ENCODE measurements at regions not wholly inside any gene's neighbourhood (a gene's known extent, or its start where the extent isn't known, plus 50 kb on each side); places are given as distances from the start of the nearest gene placed in this dataset.
"Not testable (repeated sequence)": the region's sequence is repeated elsewhere in the genome, so short reads cannot be mapped to it uniquely, and the experiment has no call there.

DNA sequence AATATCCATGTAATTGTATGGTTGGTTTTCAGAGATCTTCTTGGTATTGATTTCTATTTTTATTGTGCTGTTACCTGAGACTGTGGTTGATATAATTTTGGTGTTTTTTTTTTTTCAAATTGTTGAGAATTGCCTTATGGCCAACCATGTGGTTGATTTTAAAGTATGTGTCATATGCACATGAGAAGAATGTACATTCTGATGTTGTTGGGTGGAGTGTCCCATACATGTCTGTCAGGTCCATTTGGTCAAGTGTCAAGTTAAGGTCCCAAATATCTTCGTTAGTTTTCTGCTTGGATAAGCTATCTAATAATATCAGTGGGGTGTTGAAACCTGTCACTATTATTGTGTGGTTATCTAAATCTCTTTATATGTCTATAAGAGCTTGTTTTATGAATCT lies 160.0 kb upstream of the ITGA1 start:
- TF ChIP-seq, protein P1, sequence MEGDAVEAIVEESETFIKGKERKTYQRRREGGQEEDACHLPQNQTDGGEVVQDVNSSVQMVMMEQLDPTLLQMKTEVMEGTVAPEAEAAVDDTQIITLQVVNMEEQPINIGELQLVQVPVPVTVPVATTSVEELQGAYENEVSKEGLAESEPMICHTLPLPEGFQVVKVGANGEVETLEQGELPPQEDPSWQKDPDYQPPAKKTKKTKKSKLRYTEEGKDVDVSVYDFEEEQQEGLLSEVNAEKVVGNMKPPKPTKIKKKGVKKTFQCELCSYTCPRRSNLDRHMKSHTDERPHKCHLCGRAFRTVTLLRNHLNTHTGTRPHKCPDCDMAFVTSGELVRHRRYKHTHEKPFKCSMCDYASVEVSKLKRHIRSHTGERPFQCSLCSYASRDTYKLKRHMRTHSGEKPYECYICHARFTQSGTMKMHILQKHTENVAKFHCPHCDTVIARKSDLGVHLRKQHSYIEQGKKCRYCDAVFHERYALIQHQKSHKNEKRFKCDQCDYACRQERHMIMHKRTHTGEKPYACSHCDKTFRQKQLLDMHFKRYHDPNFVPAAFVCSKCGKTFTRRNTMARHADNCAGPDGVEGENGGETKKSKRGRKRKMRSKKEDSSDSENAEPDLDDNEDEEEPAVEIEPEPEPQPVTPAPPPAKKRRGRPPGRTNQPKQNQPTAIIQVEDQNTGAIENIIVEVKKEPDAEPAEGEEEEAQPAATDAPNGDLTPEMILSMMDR (conservative IDR thresholded peaks at IDR 0.05; ENCODE audit: low read depth, low read length) = no peak
- no peak for DNase-seq (ENCODE audit: low read depth)
- no peak overlapping the region for H3K4me3 ChIP-seq (ENCODE audit: low read depth, low read length)

DNA sequence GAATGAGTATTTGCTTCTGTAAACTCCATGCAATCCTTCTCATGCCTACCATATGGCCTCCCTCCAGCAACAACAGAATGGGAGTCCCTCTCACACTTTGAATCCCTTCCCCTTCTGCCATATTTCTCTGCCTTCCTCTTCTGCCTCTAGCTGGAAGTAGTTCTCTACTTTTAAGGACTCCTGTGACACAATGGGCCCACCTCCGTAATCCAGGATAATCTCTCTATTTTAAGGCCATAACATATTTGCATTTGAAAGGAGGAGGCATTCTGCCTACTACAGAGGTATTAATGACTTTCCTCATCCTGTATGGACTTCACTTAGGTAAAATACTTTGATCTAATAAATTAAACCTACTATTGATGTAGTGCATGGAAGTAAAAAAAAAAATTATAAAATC lies 155.4 kb upstream of the ITGA1 start:
- H3K4me3 ChIP-seq (ENCODE audit: low read depth, low read length) = no peak overlapping the region
- DNase-seq (ENCODE audit: low read depth) = no peak
- TF ChIP-seq, protein P1 (conservative IDR thresholded peaks at IDR 0.05; ENCODE audit: low read depth, low read length) = no peak

DNA sequence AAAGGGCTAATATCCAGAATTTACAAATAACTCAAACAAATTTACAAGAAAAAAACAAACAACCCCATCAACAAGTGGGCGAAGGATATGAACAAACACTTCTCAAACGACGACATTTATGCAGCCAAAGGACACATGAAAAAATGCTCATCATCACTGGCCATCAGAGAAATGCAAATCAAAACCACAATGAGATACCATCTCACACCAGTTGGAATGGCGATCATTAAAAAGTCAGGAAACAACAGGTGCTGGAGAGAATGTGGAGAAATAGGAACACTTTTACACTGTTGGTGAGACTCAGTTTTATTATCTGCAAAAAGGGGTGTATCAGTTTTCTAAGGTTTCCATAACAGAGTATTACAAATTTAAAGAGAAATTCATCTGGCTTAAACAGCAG lies 153.5 kb upstream of the ITGA1 start:
- H3K4me3 ChIP-seq (ENCODE audit: low read depth, low read length); DNase-seq (ENCODE audit: low read depth): not testable (repeated sequence)

DNA sequence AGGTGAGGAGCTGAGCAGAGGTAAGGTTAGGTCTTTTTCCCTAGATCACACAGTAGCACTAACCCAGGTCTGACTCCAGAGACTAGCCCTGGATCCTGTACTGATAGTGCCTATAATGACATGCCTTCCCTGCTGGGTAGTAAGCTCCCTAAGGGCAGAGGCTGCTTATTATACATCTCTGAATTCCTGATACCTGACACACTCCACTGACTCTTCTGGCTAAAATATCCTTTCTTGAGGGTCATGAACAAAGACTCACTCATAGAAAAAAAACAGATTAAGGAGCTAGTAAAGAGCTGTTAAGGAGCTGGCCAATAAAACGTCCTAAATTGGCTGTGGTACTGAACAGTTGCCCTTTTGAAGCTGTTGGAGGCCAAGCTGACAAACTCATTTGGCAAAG lies 149.0 kb upstream of the ITGA1 start:
- no peak for DNase-seq (ENCODE audit: low read depth)
- H3K4me3 ChIP-seq (ENCODE audit: low read depth, low read length) = no peak overlapping the region
- TF ChIP-seq, protein P1 (conservative IDR thresholded peaks at IDR 0.05; ENCODE audit: low read depth, low read length) = no peak

DNA sequence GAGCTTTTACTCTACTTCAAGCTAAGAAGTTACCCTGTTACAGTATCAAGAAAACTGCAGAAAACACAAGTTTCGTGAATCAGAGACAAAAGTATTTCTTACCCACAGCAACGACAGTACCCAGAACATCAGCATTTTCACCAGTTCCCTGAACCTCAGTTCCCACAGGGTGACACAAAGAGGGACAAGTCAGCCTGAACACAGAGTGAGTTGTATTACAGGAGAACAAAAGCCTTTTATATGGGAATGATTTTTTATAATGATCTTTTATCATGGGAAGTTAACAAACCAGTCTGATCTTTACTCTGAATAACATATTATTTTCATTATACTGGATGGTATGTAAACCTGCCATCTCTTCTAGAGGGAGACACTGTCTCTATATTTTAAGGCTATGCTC lies 139.0 kb upstream of the ITGA1 start:
- H3K4me3 ChIP-seq (ENCODE audit: low read depth, low read length) = no peak overlapping the region
- TF ChIP-seq, protein P1 (conservative IDR thresholded peaks at IDR 0.05; ENCODE audit: low read depth, low read length) = no peak
- no peak for DNase-seq (ENCODE audit: low read depth)

DNA sequence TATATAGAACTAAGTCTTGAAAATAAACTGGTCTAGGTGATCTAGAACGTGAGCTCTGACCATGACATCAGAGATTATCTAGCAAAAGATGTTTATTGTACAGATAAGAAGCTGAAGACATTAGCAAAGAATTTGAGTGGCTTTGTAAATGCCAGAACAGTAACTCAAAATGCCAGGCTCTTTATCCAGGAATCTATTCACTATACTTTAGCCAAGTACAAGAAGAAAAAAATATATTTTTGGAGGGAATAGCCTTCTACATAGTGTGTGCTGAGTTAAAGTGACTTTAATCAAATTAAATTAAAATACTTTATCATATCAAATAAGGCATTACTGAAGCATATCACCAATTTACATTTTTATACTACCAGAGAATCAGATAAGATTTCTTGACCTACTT lies 132.6 kb upstream of the ITGA1 start:
- TF ChIP-seq, protein P1 (conservative IDR thresholded peaks at IDR 0.05; ENCODE audit: low read depth, low read length) = no peak
- H3K4me3 ChIP-seq (ENCODE audit: low read depth, low read length) = no peak overlapping the region
- no peak for DNase-seq (ENCODE audit: low read depth)

DNA sequence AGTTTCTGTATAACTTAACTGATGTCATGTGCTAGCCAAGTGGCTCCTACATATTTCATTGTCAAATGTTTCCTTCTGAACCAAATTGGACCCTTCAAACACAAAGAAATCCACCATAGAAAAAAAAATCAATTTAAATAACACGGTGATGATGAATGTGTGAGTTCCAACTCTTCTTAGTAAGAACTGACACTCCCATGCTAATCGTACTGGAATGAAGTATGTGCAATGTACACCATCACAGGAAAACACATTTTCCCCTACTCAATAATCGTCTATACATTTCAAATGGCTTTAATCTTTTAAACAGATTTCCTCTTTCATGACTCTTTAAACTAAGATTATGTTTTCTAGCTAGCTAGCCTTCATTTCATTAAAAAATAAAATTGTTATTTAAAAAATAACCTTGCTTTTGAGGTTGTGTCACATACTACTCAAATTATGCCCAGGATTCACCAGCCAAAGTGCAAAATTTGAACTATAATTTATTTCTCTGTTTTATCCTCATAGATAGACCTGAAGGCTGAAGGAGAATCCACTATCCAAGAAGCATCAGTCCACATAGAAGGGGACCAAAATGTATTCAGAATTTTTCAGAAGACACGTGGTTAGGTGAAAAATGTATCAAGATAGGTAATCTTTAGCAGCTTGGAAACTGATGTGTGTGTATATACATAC lies 131.0 kb upstream of the ITGA1 start:
- no peak for DNase-seq (ENCODE audit: low read depth)
- H3K4me3 ChIP-seq (ENCODE audit: low read depth, low read length) = no peak overlapping the region
- TF ChIP-seq, protein P1 (conservative IDR thresholded peaks at IDR 0.05; ENCODE audit: low read depth, low read length) = no peak
